Skeletal muscle tissue (tissue), 3 donors: ENCODE measurements at regions not wholly inside any gene's neighbourhood (a gene's known extent, or its start where the extent isn't known, plus 50 kb on each side); places are given as distances from the start of the nearest gene placed in this dataset.

Source experiments
- H3K27ac ChIP-seq: one replicate; pipeline ENCODE4 v1.7.0; 2013; ENCODE audit warnings: mild to moderate bottlenecking, low read depth, low read length, inconsistent platforms
- H3K27me3 ChIP-seq, 3 donors: one replicate each; pipeline ENCODE4 v1.7.0; 2013; ENCODE audit warnings: low read length in 3 of 3; ENCODE audit not compliant: control insufficient read depth in 3 of 3, insufficient read depth in 3 of 3
- H3K36me3 ChIP-seq, 3 donors: one replicate each; pipeline ENCODE4 v1.7.0; 2013; ENCODE audit warnings: low read length in 3 of 3; ENCODE audit not compliant: control insufficient read depth in 3 of 3, insufficient read depth in 3 of 3
- H3K4me1 ChIP-seq, 3 donors: one replicate each; pipeline ENCODE4 v1.7.0; 2013; ENCODE audit warnings: low read length in 3 of 3, mild to moderate bottlenecking in 3 of 3; ENCODE audit not compliant: control insufficient read depth in 3 of 3, insufficient read depth in 3 of 3
- H3K4me3 ChIP-seq, 3 donors: one replicate each; pipeline ENCODE4 v1.7.0; 2013; ENCODE audit warnings: low read length in 3 of 3
- H3K9ac ChIP-seq, 3 donors: one replicate each; pipeline ENCODE4 v1.7.0; 2013; ENCODE audit warnings: low read length in 3 of 3, mild to moderate bottlenecking in 3 of 3, moderate library complexity in 2 of 3, low read depth in 1 of 3
- H3K9me3 ChIP-seq, 3 donors: one replicate each; pipeline ENCODE4 v1.7.0; 2013; ENCODE audit warnings: low read length in 3 of 3; ENCODE audit not compliant: control insufficient read depth in 3 of 3
- donor health status: Osteomylitis.

DNA sequence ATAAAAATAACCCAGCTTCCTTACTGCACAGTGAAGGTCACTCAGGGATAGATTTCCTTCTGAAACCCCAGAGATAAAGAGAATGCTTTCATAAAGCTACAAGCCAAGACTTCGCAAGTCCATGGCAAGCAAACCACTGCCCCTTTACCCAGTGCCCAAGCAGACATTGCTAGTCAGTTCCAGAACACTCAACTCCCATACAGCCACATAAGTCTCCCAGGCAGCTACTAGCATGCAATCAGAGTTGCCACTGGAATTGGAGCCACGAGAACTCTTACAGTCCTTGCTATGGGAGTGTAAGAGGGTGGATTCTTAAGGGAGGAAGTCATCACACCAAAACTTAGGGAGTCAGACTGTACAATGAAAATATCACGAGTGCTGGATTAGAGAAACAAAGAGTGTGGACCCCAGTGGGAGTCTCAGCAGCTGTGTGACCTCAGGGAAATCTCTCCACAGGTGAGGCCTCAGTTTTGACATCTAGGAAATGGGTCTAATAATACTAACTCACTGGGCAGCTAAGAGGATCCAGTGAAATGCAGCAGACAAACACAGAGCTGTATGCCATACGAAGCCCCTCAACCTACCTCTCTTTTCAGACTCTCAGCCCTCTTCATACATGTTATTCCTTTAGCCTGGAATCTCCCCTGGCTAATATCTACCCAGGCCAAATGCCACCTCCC lies 526.6 kb downstream of the MN1 start:
- H3K4me1 ChIP-seq: peaks cover 0 to 2% (median 0%) of the 10 kb centered on the region in 3 donors
- H3K36me3 ChIP-seq: no peaks in the 10 kb centered on the region
- peaks cover 0 to 3% (median 0%) of the 10 kb centered on the region in 3 donors for H3K9me3 ChIP-seq
- H3K27ac ChIP-seq: no peak overlapping the region
- peaks cover 21 to 37% (median 27%) of the 10 kb centered on the region in 3 donors for H3K27me3 ChIP-seq
- H3K4me3 ChIP-seq: no peak overlapping the region
- H3K9ac ChIP-seq: no peak overlapping the region

- no peaks in the 10 kb centered on the region for H3K36me3 ChIP-seq
- no peak overlapping the region for H3K9ac ChIP-seq
- peaks cover 0 to 3% (median 0%) of the 10 kb centered on the region in 3 donors for H3K9me3 ChIP-seq
These were observed 522.6 kb downstream of the MN1 start for GRCh38 chr22:27278946-27279345.

DNA sequence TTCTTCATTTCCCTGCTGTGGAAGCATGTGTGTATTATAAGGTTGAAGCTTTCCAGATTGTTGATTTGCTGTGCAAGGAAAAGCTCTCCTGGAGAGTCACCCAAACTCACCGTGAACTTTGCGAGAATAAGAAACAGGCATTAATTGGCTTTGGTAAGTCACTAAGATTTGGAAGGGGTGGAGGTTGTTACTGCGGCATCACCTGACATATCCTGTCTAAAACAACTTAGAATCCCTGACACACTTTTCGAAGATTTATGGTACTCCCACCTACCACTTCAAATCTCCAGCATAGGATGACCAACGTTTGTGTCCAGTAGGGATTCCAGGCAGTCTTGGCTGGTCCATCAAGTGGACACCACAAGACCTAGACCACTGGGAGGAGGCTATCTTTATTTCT lies 518.3 kb downstream of the MN1 start:
- H3K9ac ChIP-seq: no peak overlapping the region
- no peaks in the 10 kb centered on the region for H3K9me3 ChIP-seq
- no peak overlapping the region for H3K27ac ChIP-seq
- peaks cover 16 to 21% (median 16%) of the 10 kb centered on the region in 3 donors for H3K27me3 ChIP-seq
- H3K4me1 ChIP-seq: no peaks in the 10 kb centered on the region
- H3K36me3 ChIP-seq: no peaks in the 10 kb centered on the region
- no peak overlapping the region for H3K4me3 ChIP-seq

More at GRCh38 chr22:27278946-27279345, 522.6 kb downstream of the MN1 start:
- Histone ChIP-seq H3K27ac (no peak overlapping the region), H3K4me1 (no peaks in the 10 kb centered on the region), H3K27me3 (peaks cover 12 to 19% (median 13%) of the 10 kb centered on the region in 3 donors), H3K4me3 (no peak overlapping the region)

- no peaks in the 10 kb centered on the region for H3K4me1 ChIP-seq
- H3K27me3 ChIP-seq: peaks cover 15 to 24% (median 17%) of the 10 kb centered on the region in 3 donors
- H3K4me3 ChIP-seq: no peak overlapping the region
- H3K9ac ChIP-seq: no peak overlapping the region
- no peak overlapping the region for H3K27ac ChIP-seq
- no peaks in the 10 kb centered on the region for H3K36me3 ChIP-seq
- H3K9me3 ChIP-seq: no peaks in the 10 kb centered on the region
These were observed 517.8 kb downstream of the MN1 start for GRCh38 chr22:27283714-27284113.

GRCh38 chr22:27284324-27284723 lies 517.2 kb downstream of the MN1 start:
- no peak overlapping the region for H3K4me3 ChIP-seq
- no peaks in the 10 kb centered on the region for H3K9me3 ChIP-seq
- no peaks in the 10 kb centered on the region for H3K36me3 ChIP-seq
- H3K27me3 ChIP-seq: peaks cover 10 to 24% (median 18%) of the 10 kb centered on the region in 3 donors
- H3K4me1 ChIP-seq: no peaks in the 10 kb centered on the region
- no peak overlapping the region for H3K27ac ChIP-seq
- H3K9ac ChIP-seq: no peak overlapping the region

GRCh38 chr22:27286711-27287110 lies 514.8 kb downstream of the MN1 start:
- H3K27me3 ChIP-seq: peaks cover 10 to 23% (median 14%) of the 10 kb centered on the region in 3 donors
- no peak overlapping the region for H3K4me3 ChIP-seq
- no peak overlapping the region for H3K27ac ChIP-seq
- no peaks in the 10 kb centered on the region for H3K36me3 ChIP-seq
- H3K9ac ChIP-seq: no peak overlapping the region
- H3K4me1 ChIP-seq: no peaks in the 10 kb centered on the region
- no peaks in the 10 kb centered on the region for H3K9me3 ChIP-seq

- H3K27me3 ChIP-seq: peaks cover 32 to 42% (median 36%) of the 10 kb centered on the region in 3 donors
These were observed 508.8 kb downstream of the MN1 start for GRCh38 chr22:27292542-27293299.

DNA sequence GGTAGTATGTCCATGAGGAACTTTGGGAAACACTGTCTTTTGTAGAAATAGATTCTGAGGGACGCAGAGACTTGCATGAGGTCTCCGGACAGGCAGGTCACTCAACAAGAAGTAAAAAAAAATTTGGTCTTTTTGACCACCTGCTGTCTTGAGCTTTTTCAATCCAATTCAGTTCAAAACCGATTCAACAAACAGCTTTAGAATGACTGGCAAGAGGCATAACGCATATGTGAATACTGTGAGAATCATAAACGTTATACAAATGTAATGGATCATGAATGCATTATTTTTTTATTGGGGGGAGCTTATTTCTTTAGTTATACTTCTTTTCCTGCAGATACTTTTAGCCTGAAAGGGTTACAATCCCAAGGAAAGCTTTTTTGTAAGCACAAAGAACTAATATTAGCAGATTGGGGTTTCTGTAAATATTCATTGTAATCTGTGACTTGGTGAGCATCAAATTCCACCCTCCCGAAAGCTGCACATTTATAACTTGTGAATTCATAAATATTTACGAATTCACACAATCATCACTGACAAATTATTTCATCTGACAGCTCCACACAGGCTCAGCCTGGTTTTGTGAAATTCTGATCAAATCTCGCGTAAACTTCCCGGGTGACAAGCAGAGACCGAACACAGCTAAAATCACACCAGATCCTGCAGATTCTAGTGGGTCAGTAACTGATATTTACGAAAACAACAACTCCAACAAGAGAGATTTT lies 507.7 kb downstream of the MN1 start:
- H3K9me3 ChIP-seq: no peaks in the 10 kb centered on the region
- H3K27me3 ChIP-seq: peaks cover 37 to 42% (median 38%) of the 10 kb centered on the region in 3 donors
- H3K4me1 ChIP-seq: no peaks in the 10 kb centered on the region
- H3K27ac ChIP-seq: no peak overlapping the region
- no peak overlapping the region for H3K9ac ChIP-seq
- H3K4me3 ChIP-seq: no peak overlapping the region
- no peaks in the 10 kb centered on the region for H3K36me3 ChIP-seq

More at GRCh38 chr22:27292542-27293299, 508.8 kb downstream of the MN1 start:
- H3K9ac ChIP-seq: no peak overlapping the region
- no peaks in the 10 kb centered on the region for H3K36me3 ChIP-seq
- no peaks in the 10 kb centered on the region for H3K4me1 ChIP-seq
- H3K27ac ChIP-seq: no peak overlapping the region
- no peaks in the 10 kb centered on the region for H3K9me3 ChIP-seq
- H3K4me3 ChIP-seq: no peak overlapping the region

DNA sequence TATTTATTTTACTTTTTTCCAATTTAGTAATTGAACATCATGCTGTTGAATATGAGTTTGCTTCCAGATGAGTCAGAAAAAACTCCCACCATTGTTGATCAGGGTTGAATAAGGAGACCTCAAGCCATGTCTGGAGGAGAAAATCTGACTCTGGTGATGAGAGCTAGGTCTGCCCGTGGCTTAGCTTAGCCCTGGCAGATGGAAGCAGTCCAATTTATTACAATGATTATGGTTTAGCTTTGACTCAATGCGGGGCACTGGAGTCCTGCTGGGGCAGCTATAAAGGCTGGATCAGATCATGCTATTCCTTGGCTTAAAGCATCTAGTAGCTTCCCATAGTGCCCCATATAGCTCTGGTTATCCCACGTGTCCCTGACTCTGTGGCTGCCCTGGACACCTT lies 506.5 kb downstream of the MN1 start:
- peaks cover 42 to 46% (median 46%) of the 10 kb centered on the region in 3 donors for H3K27me3 ChIP-seq
- H3K9ac ChIP-seq: no peak overlapping the region
- H3K4me3 ChIP-seq: no peak overlapping the region
- peaks cover 0 to 6% (median 2%) of the 10 kb centered on the region in 3 donors for H3K4me1 ChIP-seq
- no peaks in the 10 kb centered on the region for H3K9me3 ChIP-seq
- no peak overlapping the region for H3K27ac ChIP-seq
- H3K36me3 ChIP-seq: no peaks in the 10 kb centered on the region
